ENCODE measurements at regions not wholly inside any gene's neighbourhood (a gene's known extent, or its start where the extent isn't known, plus 50 kb on each side); places are given as distances from the start of the nearest gene placed in this dataset.
"Not testable (repeated sequence)": the region's sequence is repeated elsewhere in the genome, so short reads cannot be mapped to it uniquely, and the experiment has no call there.

GRCh38 chr2:12613137-12613835, 103.5 kb upstream of the TRIB2 start:
- no peak for DNase-seq

- DNase-seq, result no peak
Measured at GRCh38 chr2:12615509-12615908, 101.2 kb upstream of the TRIB2 start.

- no peak for DNase-seq
Measured at GRCh38 chr2:12616456-12617156, 100.1 kb upstream of the TRIB2 start.

- DNase-seq, result no peak
Measured at GRCh38 chr2:12617366-12617765, 99.4 kb upstream of the TRIB2 start.

GRCh38 chr2:12617853-12618252, 98.9 kb upstream of the TRIB2 start:
- no peak for DNase-seq

GRCh38 chr2:12618576-12618975, 98.2 kb upstream of the TRIB2 start:
- no peak for DNase-seq

GRCh38 chr2:12619975-12620374, 96.8 kb upstream of the TRIB2 start:
- DNase-seq, result no peak

- DNase-seq, result no peak
Measured at GRCh38 chr2:12620759-12621158, 96.0 kb upstream of the TRIB2 start.

- DNase-seq, result no peak
Measured at GRCh38 chr2:12623051-12623450, 93.7 kb upstream of the TRIB2 start.

- DNase-seq, result no peak
Measured at GRCh38 chr2:12624384-12624783, 92.4 kb upstream of the TRIB2 start.

- DNase-seq, result no peak
Measured at GRCh38 chr2:12624905-12625598, 91.7 kb upstream of the TRIB2 start.

- not testable (repeated sequence) for DNase-seq
Measured at GRCh38 chr2:12628541-12628940, 88.2 kb upstream of the TRIB2 start.

- no peak for DNase-seq
Measured at GRCh38 chr2:12636837-12637581, 79.7 kb upstream of the TRIB2 start.

GRCh38 chr2:12637754-12638153, 79.0 kb upstream of the TRIB2 start:
- no peak for DNase-seq

- DNase-seq, result no peak
Measured at GRCh38 chr2:12641441-12641840, 75.3 kb upstream of the TRIB2 start.

- DNase-seq, result no peak
Measured at GRCh38 chr2:12642332-12642731, 74.4 kb upstream of the TRIB2 start.

- DNase-seq, result no peak
Measured at GRCh38 chr2:12642859-12643258, 73.9 kb upstream of the TRIB2 start.

GRCh38 chr2:12649602-12650400, 66.9 kb upstream of the TRIB2 start:
- no peak for DNase-seq

GRCh38 chr2:12651641-12652040, 65.1 kb upstream of the TRIB2 start:
- DNase-seq, result no peak

- DNase-seq, result no peak
Measured at GRCh38 chr2:12652723-12653122, 64.0 kb upstream of the TRIB2 start.

- no peak for DNase-seq
Measured at GRCh38 chr2:12657560-12657959, 59.2 kb upstream of the TRIB2 start.

GRCh38 chr2:12658310-12658945, 58.3 kb upstream of the TRIB2 start:
- DNase-seq, result no peak
